ENCODE measurements at regions not wholly inside any gene's neighbourhood (a gene's known extent, or its start where the extent isn't known, plus 50 kb on each side); places are given as distances from the start of the nearest gene placed in this dataset.

DNA sequence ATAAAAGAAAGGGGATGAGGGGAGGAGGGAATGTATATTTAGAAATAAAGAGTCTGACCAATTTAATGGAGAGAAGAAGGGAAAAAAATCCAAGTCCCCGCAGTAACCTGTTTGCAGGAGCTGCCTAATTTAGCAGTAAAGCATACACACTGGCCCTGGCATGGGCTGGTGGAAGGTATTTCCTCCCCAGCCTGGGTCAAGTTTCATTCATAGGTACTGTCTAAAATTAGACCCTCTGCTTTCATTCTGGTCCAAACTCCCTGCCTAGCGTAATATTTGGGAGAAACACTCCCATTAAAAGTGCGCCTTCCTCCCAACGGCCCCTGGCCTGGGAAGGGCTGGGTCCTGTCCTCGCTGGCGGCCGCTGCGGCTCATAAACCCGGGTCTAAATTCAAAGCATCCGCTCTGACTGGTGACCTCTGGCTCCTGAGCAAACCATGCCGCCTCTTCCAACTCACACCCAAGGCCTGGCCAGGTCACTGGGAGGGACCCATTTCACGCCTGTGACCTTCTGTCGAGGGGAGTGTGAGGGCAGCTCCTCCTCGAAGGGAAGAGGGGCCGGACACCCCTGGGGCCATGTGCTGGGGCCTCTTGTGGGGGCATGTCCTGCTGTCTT, 123.2 kb downstream of the FGF18 start:
- TF ChIP-seq, protein P1, sequence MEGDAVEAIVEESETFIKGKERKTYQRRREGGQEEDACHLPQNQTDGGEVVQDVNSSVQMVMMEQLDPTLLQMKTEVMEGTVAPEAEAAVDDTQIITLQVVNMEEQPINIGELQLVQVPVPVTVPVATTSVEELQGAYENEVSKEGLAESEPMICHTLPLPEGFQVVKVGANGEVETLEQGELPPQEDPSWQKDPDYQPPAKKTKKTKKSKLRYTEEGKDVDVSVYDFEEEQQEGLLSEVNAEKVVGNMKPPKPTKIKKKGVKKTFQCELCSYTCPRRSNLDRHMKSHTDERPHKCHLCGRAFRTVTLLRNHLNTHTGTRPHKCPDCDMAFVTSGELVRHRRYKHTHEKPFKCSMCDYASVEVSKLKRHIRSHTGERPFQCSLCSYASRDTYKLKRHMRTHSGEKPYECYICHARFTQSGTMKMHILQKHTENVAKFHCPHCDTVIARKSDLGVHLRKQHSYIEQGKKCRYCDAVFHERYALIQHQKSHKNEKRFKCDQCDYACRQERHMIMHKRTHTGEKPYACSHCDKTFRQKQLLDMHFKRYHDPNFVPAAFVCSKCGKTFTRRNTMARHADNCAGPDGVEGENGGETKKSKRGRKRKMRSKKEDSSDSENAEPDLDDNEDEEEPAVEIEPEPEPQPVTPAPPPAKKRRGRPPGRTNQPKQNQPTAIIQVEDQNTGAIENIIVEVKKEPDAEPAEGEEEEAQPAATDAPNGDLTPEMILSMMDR (IDR thresholded peaks at IDR 0.05), result no peak
- TF ChIP-seq POLR2A (IDR thresholded peaks at IDR 0.05) (no peak), POLR2AphosphoS5 (IDR thresholded peaks at IDR 0.05) (no peak), EP300 (IDR thresholded peaks at IDR 0.05) (no peak)
